PC-3 (cell line): ENCODE measurements at regions not wholly inside any gene's neighbourhood (a gene's known extent, or its start where the extent isn't known, plus 50 kb on each side); places are given as distances from the start of the nearest gene placed in this dataset.

Source experiments
- EZH2 ChIP-seq: fragments of 300-600 bp; sonication (generic); IDR thresholded peaks from one replicate; pipeline ENCODE4 v1.6.1; 2017; ENCODE audit warnings: antibody characterized with exemption, mild to moderate bottlenecking, low read length; ENCODE audit not compliant: unreplicated experiment
- EZH2phosphoT487 ChIP-seq: fragments of 300-600 bp; sonication (generic); IDR thresholded peaks from 2 replicates; pipeline ENCODE4 v1.6.1; 2018; ENCODE audit warnings: mild to moderate bottlenecking, antibody characterized with exemption, low read length, borderline replicate concordance
- TF ChIP-seq, protein P1 (sequence below): fragments of 300-600 bp; sonication (generic); conservative IDR thresholded peaks from 2 replicates; pipeline ENCODE4 v1.5.1; 2017; ENCODE audit warnings: antibody characterized with exemption, low read depth, mild to moderate bottlenecking, low read length

DNA sequence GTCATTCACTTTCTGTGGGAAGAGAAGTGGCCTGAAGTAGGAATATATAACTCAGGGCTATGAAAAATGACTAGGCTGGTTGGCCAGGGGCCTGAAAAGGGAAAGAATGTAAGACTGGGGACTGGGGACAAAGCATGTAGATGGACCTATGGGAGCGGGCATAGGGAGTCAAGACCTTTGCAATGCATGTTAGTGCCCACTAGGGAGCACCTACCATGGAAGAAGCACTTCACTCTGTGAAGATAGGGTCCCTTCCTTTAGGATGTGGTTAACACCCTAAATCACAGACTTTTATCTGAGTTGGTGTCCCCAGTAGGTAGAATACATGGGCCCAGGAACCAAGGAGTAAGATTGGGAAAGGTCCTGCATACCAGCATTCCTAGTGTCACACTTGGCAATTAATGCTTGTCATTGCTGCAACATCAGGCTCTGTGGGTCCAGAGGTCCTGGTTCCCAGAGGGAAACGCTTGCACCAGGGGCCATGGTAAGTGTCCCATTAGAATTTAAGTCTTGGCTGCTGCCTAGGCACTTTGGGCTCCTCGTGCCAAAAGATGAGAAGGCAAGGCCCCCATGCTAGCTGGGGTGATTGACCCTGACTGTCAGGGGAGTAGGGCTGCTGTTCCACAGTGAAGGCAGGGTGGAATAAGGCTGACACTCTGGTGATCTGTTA, 79.6 kb downstream of the CRYGS start:
- TF ChIP-seq, protein P1, sequence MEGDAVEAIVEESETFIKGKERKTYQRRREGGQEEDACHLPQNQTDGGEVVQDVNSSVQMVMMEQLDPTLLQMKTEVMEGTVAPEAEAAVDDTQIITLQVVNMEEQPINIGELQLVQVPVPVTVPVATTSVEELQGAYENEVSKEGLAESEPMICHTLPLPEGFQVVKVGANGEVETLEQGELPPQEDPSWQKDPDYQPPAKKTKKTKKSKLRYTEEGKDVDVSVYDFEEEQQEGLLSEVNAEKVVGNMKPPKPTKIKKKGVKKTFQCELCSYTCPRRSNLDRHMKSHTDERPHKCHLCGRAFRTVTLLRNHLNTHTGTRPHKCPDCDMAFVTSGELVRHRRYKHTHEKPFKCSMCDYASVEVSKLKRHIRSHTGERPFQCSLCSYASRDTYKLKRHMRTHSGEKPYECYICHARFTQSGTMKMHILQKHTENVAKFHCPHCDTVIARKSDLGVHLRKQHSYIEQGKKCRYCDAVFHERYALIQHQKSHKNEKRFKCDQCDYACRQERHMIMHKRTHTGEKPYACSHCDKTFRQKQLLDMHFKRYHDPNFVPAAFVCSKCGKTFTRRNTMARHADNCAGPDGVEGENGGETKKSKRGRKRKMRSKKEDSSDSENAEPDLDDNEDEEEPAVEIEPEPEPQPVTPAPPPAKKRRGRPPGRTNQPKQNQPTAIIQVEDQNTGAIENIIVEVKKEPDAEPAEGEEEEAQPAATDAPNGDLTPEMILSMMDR, result peak; percentile 40
- TF ChIP-seq EZH2 (no peak), EZH2phosphoT487 (no peak)
